Stimulated activated CD4-positive, alpha-beta T cell treated with anti-CD3 and anti-CD28 coated beads, Interleukin-12 subunit alpha, Interleukin-12 subunit beta, amount 100 ng/mL, for 24 hours (primary cell): ENCODE measurements at regions not wholly inside any gene's neighbourhood (a gene's known extent, or its start where the extent isn't known, plus 50 kb on each side); places are given as distances from the start of the nearest gene placed in this dataset.

ENCODE experiments used
- DNase-seq, 2 experiments: peaks; one replicate each; pipeline ENCODE4 v3.0.0-alpha.2; 2020; ENCODE audit warnings: low read depth in 2 of 2

GRCh38 chr2:58866946-58867345, 625.8 kb upstream of the FANCL start:
- DNase-seq, result no peak

- no peak for DNase-seq
These were observed 625.4 kb upstream of the FANCL start for GRCh38 chr2:58866527-58866926.

GRCh38 chr2:58866040-58866439, 624.9 kb upstream of the FANCL start:
- DNase-seq, result no peak

- DNase-seq, result no peak
These were observed 624.3 kb upstream of the FANCL start for GRCh38 chr2:58865436-58865835.

GRCh38 chr2:58862244-58862643, 621.1 kb upstream of the FANCL start:
- DNase-seq, result no peak

- DNase-seq, result no peak
These were observed 619.5 kb upstream of the FANCL start for GRCh38 chr2:58860586-58860985.

GRCh38 chr2:58856100-58856499, 615.0 kb upstream of the FANCL start:
- no peak for DNase-seq

- no peak for DNase-seq
These were observed 612.3 kb upstream of the FANCL start for GRCh38 chr2:58853420-58853819.

- DNase-seq, result no peak
These were observed 611.8 kb upstream of the FANCL start for GRCh38 chr2:58852905-58853304.

GRCh38 chr2:58852243-58852642, 611.1 kb upstream of the FANCL start:
- no peak for DNase-seq

GRCh38 chr2:58851598-58851997, 610.5 kb upstream of the FANCL start:
- DNase-seq, result no peak

GRCh38 chr2:58845011-58845410, 603.9 kb upstream of the FANCL start:
- DNase-seq, result no peak

- DNase-seq, result no peak
These were observed 601.5 kb upstream of the FANCL start for GRCh38 chr2:58842501-58843155.

- no peak for DNase-seq
These were observed 593.3 kb upstream of the FANCL start for GRCh38 chr2:58834404-58834803.

GRCh38 chr2:58826795-58827194, 585.7 kb upstream of the FANCL start:
- DNase-seq, result no peak

GRCh38 chr2:58812771-58813344, 571.7 kb upstream of the FANCL start:
- DNase-seq, result no peak

GRCh38 chr2:58805126-58805525, 564.0 kb upstream of the FANCL start:
- DNase-seq, result no peak

GRCh38 chr2:58803192-58803591, 562.1 kb upstream of the FANCL start:
- no peak for DNase-seq

- no peak for DNase-seq
These were observed 559.8 kb upstream of the FANCL start for GRCh38 chr2:58800881-58801280.

- DNase-seq, result no peak
These were observed 557.6 kb upstream of the FANCL start for GRCh38 chr2:58798676-58799208.

- DNase-seq, result no peak
These were observed 555.2 kb upstream of the FANCL start for GRCh38 chr2:58796239-58796910.

- DNase-seq, result no peak
These were observed 553.8 kb upstream of the FANCL start for GRCh38 chr2:58794916-58795315.

GRCh38 chr2:58794103-58794502, 553.0 kb upstream of the FANCL start:
- DNase-seq, result no peak
